ENCODE measurements at regions not wholly inside any gene's neighbourhood (a gene's known extent, or its start where the extent isn't known, plus 50 kb on each side); places are given as distances from the start of the nearest gene placed in this dataset.

DNA sequence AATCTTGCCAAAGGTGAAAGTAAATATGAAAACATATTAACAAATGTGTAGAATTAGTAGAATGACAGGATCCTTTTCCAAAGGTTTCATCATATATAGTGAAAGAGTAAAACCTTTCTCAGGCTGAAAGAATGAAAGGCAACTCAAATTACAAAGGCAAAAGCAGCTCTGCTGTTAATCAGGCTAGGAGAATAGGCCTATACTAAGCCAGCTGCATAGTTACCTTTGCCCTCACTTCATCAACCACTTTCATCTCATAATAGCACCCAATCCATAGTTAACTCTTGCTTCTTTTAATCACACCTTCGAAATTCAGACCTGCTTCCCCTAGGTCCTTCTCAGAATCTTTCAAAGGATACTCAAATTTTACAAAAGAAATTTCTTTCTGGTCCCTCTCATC is 1167.6 kb upstream of the ATXN8OS start:
- no peak overlapping the region for H2BK120ac ChIP-seq (replicated peaks; ENCODE audit: low read depth, low read length)
- no peak overlapping the region for H2BK20ac ChIP-seq (ENCODE audit: low read length)
- H4K91ac ChIP-seq (replicated peaks; ENCODE audit: insufficient read length, low read length) = no peak overlapping the region
- H2BK15ac ChIP-seq (ENCODE audit: low read length) = no peak overlapping the region
- H3K79me2 ChIP-seq (ENCODE audit: control insufficient read depth in 1 of 2, insufficient read depth in 2 of 2, low read length in 2 of 2) = no peaks in the 10 kb centered on the region
- H3K4me1 ChIP-seq (replicated peaks in 1 of 4; ENCODE audit: control insufficient read depth in 3 of 4, insufficient read depth in 4 of 4, low read length in 3 of 4) = peaks cover 0 to 4% (median 0%) of the 10 kb centered on the region in 4 experiments; a peak in 1 of 7 replicates
- no peak overlapping the region for H3K9ac ChIP-seq (replicated peaks in 1 of 4; ENCODE audit: extremely low read depth in 1 of 4, low read depth in 3 of 4, low read length in 3 of 4)
- H4K5ac ChIP-seq (ENCODE audit: insufficient read length, low read depth, low read length) = no peak overlapping the region
- H3K18ac ChIP-seq (ENCODE audit: extremely low read depth, low read length) = no peak overlapping the region
- POLR2A ChIA-PET (ENCODE audit: partially characterized antibody) = no interaction called here
- no peak overlapping the region for H3K27ac ChIP-seq (ENCODE audit: low read depth, low read length)
- H3K23me2 ChIP-seq (ENCODE audit: low read depth, low read length) = no peaks in the 10 kb centered on the region
- no peaks in the 10 kb centered on the region for H4K20me1 ChIP-seq (replicated peaks in 1 of 2; ENCODE audit: control insufficient read depth in 1 of 2, insufficient read depth in 2 of 2, low read length in 2 of 2)
- H3K9me3 ChIP-seq (ENCODE audit: insufficient read depth in 2 of 2, low read depth in 1 of 2, low read length in 1 of 2) = no peaks in the 10 kb centered on the region
- no peaks in the 10 kb centered on the region for H3K36me3 ChIP-seq (ENCODE audit: control insufficient read depth in 2 of 4, insufficient read depth in 4 of 4, low read length in 3 of 4)
- no peak overlapping the region for H3K4me2 ChIP-seq (ENCODE audit: insufficient read depth in 1 of 2, low read depth in 2 of 2, low read length in 2 of 2)
- no peak overlapping the region for H3K23ac ChIP-seq (ENCODE audit: insufficient read length)
- FAIRE-seq (no peak), DNase-seq (ENCODE audit: low read depth in 1 of 2, low spot score in 2 of 2) (no peak)
- H3K4ac ChIP-seq (replicated peaks; ENCODE audit: insufficient read length, low read depth, low read length) = no peak overlapping the region
- H3K4me3 ChIP-seq (ENCODE audit: extremely low read depth in 1 of 4, insufficient read depth in 2 of 4, low read depth in 3 of 4, low read length in 4 of 4) = no peak overlapping the region
- no peak overlapping the region for H4K8ac ChIP-seq (ENCODE audit: extremely low read depth, insufficient read depth, low read length)
- no peaks in the 10 kb centered on the region for H3K27me3 ChIP-seq (replicated peaks in 1 of 4; ENCODE audit: control insufficient read depth in 3 of 4, extremely low read depth in 1 of 4, insufficient read depth in 3 of 4, low read length in 3 of 4)
- H2BK12ac ChIP-seq (ENCODE audit: low read depth, low read length) = no peak overlapping the region
- H3K79me1 ChIP-seq (ENCODE audit: low read depth, low read length) = no peaks in the 10 kb centered on the region
- H3K14ac ChIP-seq (ENCODE audit: insufficient read length) = no peak overlapping the region
- CTCF ChIA-PET (ENCODE audit: partially characterized antibody) = no interaction called here
- 29% methylated on average over 1 of the region's 1 CpG; no CpG with 5 or more reads in 1 of the 2 experiments for WGBS, 2 experiments (ENCODE audit: extremely low coverage in 1 of 2, insufficient coverage in 1 of 2, insufficient read length in 1 of 2, insufficient replicate concordance in 2 of 2, low coverage in 1 of 2, low lambda C conversion rate in 2 of 2, missing lambda C conversion rate in 1 of 2)
- no peak overlapping the region for H3K56ac ChIP-seq (replicated peaks; ENCODE audit: insufficient read length, low read depth, low read length)
- TF ChIP-seq CTBP2 (IDR thresholded peaks at IDR 0.05; ENCODE audit: borderline replicate concordance, insufficient read depth, insufficient read length, low read length) (no peak), GABPA (IDR thresholded peaks at IDR 0.05; ENCODE audit: borderline replicate concordance, insufficient read depth, low read length) (no peak), BACH1 (IDR thresholded peaks at IDR 0.05; ENCODE audit: low read length) (no peak), GTF2F1 (IDR thresholded peaks at IDR 0.05; ENCODE audit: borderline replicate concordance, low read depth, low read length) (no peak), KDM4A (IDR thresholded peaks at IDR 0.05; ENCODE audit: low read depth, low read length, severe bottlenecking) (no peak), KDM5A (IDR thresholded peaks at IDR 0.05; ENCODE audit: low read length) (no peak)
- TF ChIP-seq, protein P1, sequence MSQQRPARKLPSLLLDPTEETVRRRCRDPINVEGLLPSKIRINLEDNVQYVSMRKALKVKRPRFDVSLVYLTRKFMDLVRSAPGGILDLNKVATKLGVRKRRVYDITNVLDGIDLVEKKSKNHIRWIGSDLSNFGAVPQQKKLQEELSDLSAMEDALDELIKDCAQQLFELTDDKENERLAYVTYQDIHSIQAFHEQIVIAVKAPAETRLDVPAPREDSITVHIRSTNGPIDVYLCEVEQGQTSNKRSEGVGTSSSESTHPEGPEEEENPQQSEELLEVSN (IDR thresholded peaks at IDR 0.05) = no peak
- no peak overlapping the region for H2AFZ ChIP-seq (ENCODE audit: low read length)
- H2BK5ac ChIP-seq (ENCODE audit: low read depth, low read length) = no peak overlapping the region
- no peak overlapping the region for H2AK5ac ChIP-seq (ENCODE audit: low read depth, low read length)

Measured in H1 (cell line).